ENCODE measurements at regions not wholly inside any gene's neighbourhood (a gene's known extent, or its start where the extent isn't known, plus 50 kb on each side); places are given as distances from the start of the nearest gene placed in this dataset.

DNA sequence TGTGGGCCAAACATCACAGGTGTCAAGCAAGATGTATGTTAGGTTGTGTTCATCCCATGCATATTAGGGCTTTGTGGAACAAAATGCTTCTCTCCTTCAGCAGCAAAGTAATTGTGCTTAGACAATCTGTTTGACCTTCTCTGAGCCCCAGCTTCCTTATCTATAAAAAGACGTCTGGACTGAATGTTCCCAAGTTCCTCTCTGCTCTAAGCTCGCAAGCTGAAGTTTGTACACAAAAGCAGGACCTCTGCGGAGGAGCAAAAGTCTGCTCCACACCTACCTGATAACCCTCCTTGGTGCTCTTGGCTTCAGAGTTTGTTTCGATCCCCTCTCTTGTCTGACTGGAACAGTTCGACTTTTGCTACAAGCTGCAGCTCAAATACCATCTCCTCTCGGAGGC lies 95.7 kb upstream of the UBL3 start:
- DNase-seq, result no peak

DNA sequence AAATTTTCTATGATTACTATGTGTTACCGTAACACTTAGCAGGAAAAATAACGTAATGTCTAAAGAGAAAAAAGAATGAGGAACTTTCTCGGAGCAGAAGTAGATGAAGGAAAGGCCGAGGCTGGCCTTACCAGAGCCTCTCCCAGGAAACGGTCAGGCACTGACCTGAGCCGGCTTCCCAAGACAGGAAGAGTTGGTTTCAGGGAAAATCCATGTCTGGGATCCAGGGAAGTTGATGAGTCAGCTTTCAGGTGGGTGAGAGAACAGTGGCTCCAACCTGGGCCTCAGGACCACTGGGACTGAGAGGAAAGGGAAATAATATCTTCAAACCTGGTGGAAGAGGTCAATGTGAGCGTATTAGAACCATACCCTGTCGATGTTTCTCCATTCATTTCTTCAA lies 93.3 kb upstream of the UBL3 start:
- no peak for DNase-seq

DNA sequence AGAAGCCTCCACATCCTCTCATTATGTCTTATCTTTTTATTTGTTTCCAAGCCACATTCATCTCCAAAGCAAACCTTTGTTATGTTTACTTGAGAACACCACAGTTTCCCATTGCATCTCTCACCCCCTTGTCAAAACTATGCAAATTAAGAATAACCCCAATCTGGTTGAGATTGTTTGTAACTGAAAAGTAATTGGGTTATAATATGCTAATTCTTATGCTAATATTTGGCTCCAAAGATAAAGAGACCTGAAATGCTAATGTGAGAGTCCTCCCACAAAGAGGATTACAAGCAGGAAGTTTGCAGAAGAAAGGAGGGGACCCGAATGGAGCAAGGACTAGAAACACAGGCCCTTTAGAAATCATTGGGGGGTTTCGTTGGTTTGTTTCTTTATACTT lies 92.9 kb upstream of the UBL3 start:
- no peak for DNase-seq

DNA sequence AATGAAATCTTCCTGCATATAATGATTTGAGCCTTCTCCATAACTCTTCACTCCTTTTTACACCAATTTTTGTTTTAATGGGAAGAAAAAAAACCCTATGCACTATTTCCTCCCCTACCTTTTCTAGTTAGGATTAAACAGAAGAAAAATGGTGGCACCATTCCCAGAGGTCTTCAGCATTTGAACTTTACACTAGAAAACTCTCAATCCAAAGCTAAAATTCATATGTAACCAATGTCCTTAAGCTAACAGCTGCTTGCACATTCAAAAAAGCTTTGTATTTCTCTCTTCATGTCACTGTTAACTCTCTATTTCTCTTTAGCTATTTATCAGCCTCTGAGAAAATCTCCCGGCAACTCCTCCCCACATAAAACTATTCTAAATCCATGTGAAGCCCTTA lies 90.3 kb upstream of the UBL3 start:
- no peak for DNase-seq

DNA sequence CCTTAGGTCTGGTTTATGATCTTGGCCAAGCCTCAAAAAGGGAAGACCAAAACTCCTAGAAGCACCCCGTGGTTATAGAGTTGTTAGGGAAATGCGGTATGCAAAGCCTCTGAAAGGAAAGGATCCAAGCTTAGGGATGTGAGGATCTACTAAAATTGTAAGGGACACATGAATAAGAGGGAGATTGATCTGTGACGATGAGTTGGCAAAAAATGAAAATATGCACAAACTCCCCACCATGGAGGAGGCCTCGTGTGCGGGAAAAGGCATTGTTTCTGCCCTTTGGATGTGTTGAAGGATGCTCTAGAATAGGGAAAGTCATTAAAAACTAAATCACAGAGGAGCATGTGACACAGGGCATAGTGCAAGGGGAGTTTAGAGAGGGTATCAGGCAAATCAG lies 88.7 kb upstream of the UBL3 start:
- no peak for DNase-seq

DNA sequence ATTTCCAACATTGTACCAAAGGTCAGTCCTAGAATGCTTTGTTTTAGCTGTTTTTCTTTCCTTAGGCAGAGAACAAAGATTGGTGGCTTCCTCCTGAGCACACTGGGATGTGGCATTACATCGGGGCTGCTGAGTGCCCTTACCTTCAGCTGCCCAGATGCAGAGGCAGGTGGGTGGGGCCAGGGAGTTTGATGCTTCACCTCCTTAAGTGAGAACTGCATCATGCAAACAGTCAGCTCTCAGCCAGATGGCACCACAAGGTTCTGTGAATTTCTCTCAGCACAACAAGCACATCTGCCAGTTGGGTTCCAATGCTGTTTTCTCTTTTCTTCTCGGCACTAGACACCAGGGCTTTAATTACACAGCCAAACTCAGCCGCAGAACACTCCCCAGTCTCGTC lies 87.4 kb upstream of the UBL3 start:
- no peak for DNase-seq

DNA sequence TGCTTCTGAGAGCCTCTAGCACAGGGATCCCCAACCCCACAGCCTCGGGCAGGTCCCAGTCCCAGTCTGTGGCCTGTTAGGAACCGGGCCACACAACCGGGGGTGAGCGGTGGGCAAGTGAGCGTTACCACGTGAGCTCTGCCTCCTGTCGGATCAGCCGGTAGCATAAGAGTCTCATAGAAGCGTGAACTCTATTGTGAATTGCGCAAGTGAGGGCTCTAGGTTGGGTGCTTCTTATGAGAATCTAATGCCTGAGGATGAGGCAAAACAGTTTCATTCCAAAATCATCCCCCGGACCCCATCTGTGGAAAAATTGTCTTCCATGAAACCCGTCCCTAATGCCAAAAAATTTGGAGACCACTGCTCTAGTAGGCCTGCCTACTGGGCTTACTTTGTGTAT lies 87.0 kb upstream of the UBL3 start:
- no peak for DNase-seq

DNA sequence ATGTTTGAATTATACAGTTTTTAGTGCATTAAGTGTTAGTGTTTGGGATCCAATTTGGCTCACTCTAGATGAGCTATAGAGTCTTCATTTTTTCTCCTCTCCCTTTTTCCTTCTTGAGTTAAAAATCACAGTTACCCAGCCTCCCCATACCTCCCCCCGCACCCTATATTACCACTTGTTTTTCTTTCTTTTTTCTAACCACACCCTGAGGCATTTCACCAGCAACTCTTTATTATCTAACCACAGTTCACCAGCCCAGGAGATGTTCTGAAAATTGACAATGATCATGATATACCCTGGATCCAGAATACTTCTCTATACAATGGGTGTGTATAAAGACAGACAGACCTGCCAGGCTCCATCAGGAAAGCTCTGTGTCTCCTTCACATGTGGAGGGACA lies 86.5 kb upstream of the UBL3 start:
- DNase-seq, result no peak

DNA sequence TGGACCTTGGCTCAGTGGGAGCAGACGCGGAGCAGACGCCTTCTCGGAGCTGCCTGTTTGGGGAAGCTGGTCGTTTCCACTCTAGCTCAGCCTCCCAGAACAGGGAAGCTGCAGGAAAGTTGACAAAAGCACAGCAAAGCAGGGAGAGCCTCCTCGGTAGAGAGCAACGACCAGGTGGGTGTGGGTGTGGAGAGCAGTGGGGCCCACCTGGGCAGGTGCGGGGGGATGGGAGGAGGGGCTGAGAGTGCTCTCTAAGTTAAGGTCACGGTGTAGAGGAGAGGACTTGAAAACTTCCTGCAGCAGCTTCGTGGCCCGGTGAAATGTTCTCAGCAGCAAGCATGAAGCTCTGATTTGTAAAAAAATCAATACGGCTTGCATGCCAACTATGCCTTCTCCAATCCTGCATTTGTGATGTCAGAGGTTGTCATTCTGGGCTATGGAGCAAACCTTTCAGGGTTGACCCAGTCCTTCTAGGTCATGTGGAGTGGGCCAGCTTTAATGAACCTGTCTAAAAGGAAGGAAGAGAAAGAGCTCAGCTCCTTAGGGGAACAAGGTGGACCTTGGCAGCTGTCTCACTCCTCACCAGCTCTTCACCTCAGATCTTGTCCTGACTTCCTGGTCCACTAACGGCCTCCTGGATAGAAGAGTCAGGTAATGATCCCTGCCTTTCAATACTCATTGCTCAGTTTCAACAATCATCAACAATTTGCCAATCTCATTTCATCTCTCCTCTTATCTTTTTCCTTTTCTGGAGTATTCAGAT lies 85.8 kb upstream of the UBL3 start:
- no peak for DNase-seq

DNA sequence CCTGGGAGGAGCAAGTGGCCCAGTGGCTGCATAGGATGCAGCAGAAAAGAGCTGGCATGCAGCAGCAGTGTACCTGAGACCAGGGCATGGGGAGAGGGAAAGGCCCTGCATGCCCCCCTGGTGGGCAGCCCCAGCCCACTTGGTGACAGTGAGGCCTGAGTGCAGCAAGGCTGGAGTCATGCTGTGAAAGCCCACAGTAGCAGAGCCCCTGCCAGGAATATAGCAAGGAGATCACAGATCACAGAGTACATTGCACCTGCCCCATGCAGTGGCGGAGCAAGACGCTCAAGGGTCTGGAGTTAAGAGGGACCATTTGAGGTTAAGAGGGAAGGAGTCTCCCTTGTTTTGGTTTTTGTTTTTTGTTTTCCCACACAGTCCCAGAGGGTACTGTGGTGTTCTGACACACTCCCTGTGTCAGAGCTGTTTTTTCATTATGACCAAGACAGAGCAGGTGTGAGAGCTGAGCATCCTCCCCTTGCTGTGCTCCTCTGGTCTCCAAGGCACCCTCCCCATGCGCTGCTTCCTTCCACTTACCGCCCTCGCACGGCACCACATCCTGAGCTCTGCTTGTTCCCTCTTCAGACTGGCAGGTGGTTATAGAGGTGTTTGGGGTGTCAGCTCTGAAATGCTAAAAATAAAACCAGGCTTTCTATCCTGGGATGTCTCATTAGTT lies 85.0 kb upstream of the UBL3 start:
- peak; percentile 50 to 59 for DNase-seq

DNA sequence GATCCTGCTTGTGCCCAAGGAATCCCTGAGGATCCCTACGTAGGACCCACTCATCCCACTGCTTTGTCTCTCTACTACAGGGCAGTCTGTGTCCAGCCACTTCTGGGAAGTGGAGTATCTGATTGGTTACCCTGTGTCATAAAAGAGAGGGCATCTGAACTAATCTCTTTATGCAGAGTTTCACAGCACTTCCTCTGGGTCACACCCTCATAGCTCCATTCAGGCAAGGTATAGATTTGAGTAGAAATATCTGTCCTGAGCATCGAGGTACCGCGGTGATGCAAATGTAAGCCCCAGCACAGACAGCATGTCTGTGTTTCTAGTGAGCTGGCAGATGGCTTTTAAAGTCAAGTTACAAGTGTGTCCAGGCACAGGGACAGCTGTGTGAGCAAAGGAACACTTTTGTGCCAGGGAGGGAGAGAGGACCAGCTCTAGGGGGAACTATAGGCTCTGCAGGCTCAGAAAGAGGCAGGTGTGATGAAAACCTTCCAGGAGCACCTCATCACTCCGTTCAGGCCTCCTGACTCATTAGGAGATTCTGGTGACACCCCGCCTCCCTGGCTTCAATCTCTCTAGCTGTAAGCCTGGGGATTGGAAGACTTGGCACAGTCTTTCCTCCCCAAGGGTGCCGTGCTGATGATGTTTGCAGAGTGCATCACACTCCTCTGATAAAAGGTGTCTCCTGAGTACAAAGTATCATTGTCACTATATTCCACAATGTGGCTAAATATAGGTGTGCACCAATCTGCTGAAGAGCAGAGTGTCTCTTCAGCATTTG lies 84.3 kb upstream of the UBL3 start:
- peak in 1 of 2 donors; percentile 13 for DNase-seq

DNA sequence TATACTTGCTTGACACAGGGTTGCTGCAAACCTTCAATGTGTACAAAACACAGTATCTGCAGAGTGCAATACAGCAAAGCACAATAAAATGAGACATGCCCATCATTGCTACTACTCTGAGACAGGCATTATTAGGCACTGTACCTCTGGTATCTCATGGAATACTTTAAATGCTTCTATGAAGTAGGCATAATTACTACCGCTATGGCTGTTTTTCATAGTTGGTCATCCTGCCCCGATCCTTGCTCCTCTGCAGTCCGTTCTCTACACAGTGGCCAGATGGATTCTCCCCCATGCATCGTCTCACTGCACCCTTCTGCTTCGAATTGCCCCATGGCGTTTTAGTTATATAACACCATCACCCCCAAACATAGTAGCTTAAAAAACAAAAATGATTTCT lies 83.0 kb upstream of the UBL3 start:
- no peak for DNase-seq

DNA sequence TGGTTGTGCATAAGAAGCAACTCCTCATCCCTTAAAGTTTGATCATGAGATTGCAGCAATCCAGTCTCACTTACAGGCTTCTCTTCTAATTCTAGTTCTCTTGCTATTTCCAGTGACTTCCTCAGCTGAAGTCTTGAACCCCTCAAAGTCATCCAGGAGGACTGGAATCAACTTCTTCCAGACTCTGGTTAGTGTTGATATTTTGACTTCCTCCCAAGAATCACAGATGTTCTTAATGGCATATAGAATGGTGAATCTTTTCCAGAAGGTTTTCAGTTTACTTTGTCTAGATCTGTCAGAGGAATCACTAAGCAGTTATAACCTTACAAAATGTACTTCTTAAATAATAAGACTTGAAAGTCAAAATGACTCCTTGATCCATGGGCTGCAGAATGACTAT lies 81.3 kb upstream of the UBL3 start:
- DNase-seq, result no peak

DNA sequence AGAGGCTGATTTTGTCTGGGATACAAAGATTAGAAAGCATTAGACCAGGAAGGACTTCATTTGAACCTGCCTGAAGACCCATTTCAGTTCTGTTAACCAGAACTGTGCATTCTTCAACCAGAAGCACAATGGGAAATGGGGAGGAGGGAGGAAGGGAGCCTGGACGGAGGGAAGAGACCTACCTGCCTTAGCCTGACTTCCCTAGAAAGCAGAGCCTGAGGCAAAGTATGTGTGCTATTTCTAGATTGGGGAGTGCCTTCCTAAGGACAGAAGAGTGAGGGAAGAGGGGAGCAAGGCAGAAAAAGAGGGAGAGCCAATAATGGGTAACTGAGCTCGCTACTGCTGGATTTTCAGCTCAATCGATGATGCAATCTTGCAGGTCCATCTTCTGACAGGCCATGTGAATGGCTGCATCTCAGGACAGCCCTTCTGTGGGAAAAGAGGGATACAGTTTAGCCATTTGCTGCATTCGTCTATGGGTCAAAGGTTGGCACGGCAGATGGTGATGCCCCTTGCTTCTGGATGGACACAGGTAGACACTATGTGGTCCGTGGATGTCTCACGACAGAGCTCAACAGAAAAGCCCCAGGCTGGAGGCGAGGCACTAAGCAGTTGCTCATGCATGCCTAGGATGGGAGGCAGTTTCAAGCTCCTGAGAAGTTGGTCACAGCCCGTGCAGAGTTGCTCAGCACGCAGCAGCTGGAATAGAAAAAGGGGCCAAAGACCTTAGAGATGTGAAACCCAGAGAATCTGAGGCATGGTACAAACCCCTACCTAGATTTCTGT lies 78.8 kb upstream of the UBL3 start:
- DNase-seq, result no peak

DNA sequence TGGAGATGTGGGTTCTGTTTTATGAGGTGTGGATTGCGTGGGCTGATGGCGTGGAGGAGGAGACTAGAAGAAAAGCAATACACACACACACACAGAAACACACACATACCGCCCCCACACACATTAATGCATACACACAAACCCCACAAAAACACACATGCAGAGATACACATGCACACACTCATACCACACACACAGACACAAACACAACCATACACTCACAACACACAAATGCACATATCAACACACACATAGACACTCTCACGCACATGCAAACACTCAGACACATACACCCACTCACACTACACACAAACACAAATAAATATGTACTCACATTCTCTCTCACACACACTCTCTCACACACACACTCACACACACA lies 75.7 kb upstream of the UBL3 start:
- no peak for DNase-seq

DNA sequence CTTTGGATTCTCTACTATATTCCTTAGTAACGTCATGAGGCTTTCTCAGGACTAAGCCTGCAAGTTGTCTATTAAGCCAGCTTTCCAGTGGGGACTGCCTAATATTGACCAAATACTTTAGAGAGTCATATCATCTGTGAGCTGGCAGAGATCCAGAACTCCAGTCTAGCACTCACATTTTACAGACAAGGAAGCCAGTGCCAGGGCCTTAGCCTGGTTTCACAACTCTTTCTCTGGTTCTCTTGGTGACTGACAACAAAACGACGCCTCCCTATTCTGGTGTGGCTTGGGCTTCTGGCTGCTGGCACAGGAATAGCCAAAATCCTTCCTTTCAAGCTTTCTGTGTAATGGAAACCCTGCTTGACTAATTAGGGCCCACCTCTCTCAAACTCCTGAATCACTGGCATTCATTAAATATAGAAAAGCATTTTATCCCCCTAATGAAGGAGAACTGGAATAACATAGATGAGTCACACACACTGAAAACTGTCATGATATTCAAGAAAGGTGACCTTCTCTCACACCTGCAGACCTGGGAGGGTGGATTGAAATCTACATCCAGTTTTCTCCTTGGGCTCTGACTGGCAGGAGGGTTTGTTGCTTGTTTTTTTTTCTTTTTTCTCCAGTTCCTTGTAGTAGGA lies 75.2 kb upstream of the UBL3 start:
- no peak for DNase-seq

DNA sequence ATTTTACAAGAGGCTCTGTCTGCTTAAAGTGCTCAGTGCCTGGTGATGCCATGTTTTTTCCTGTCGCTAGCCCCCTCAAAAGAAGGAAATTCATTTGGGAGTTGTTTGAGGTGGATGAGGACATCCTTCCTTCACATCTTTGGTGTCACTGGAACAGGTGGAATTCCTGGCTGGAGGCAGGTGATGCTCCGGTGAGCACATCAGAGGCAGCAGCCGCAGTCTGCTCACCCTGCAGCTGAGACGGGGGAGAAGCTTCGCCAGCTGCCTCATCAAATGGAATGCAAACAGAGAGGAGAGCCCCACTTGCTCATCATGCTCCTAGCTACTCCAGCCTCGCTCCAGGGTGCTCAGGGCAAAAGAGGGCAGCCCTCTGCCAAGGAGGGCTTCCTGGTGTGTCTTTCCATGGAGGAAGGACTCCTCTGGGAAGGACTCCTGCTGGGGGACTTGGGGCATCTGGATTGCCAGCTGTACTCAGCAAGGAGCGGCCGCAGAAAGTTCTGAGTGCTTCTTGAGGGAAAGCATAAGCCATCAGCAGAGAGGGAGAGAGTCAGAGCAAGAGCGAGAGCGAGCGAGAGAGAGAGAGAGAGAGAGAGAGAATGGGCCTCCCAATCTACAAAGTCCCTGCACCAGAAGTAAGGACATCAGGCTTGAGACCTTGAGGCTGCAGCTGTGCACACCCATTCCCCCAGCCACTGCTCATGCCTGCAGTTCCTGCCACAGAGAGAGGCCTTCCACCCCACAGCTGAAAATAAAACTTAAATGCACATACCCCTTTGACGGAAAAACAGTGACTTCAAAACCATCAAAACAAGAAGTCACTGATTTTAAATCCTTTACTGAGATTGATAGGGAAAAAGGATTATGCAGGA lies 74.3 kb upstream of the UBL3 start:
- DNase-seq, result no peak

DNA sequence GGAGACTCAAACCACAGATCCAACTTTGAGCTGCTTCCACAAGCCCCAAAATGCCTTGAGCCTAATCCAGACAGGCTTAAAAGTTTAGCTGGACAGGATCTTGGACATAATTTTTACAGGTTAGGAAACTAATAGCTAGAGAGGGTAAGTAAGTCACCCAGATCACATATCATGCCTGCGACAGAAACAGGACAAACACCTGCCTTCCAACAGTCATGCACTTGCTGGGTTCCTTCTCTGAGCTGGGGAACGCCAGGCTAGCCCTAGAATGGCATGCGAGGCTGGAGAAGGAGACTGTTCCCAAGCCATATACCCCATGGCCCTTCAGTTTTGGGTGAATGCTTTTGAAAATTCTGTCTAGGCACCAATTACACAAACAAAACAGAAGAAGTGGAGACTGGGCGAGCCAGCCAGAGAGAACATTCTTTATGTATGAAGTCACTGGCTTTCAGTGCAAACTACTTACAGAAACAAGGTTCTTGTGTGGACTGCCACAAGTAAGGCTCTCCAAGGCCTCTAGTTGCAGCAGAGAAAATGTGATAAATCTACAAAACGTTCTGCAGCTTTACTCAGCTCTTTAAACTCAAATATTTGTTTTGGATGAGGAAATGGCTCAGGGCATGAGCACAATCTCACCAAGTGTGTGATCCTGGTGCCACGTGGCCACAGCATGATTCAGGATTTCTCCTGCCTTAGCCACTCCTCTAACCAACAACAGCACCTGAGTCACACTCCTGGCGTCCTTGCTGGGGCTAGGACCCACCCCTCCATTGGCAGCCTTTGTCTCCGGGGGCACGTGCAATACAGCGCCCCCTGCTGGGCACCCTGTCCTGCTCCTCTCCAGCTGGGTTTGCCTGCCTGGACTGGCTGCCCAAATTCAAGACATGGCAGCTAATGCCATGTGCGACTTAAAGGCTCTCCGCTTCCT lies 73.4 kb upstream of the UBL3 start:
- DNase-seq, result peak; percentile 57 to 74

DNA sequence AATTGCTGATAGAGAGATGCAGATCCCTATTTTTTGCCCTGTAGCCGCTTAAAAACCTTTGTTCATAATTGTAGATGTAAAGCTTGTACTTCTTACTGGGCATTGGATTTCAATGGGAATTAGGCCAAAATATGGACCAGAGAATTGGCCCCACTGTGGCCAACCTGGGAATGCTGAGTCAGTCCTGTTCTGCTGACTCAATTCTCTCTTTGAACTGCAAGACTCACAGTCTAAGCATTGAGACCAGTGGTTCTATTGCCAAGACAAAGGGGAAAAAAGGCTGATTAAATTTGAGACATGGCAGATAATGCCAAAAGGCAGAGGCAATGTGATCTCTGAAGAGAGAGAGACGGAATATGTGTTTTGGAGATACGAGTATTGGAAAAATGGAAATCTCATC lies 72.5 kb upstream of the UBL3 start:
- DNase-seq, result no peak

DNA sequence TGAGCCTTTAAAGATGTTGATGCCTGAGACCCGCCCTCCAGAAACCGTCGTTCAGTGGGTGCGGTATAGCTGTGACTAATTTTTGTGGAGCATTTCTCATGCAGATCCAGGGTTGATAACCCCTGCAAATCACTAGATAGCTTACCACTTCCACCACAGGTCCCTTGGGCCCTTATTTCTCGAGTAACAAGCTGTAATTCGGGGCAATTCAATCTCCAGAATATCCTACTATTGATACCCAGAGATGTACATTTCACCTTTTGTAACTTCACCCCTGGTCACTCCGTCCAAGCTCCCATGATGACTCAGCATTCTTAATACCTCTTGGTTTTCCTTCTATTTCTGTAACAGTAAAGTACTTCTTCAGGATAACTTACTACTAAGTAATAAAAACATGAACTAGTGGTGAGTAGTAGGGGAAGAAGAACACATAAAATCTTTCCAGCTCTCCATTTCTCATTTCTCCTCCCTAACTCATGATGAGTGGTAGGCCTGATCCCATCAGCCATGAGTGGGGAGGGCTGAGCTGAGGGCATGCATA lies 71.9 kb upstream of the UBL3 start:
- no peak for DNase-seq
